ENCODE measurements at regions not wholly inside any gene's neighbourhood (a gene's known extent, or its start where the extent isn't known, plus 50 kb on each side); places are given as distances from the start of the nearest gene placed in this dataset.

GRCh38 chr7:116135306-116135705 is 75.0 kb upstream of the TES start:
- no peak overlapping the region for H2AFZ ChIP-seq (ENCODE audit: control insufficient read depth, low read length)
- no peaks in the 10 kb centered on the region for H4K20me1 ChIP-seq (ENCODE audit: control insufficient read depth, extremely low read depth, insufficient read depth, low read length)
- dilution Hi-C loops (cut with MboI; ENCODE audit: extremely low pct_ligation_motif_present, low sequenced_read_pairs) = no loop called here
- FAIRE-seq = no peak
- TF ChIP-seq CTCF (optimal IDR thresholded peaks at IDR 0.05 in 1 of 3, IDR thresholded peaks at IDR 0.05 in 1 of 3, conservative IDR thresholded peaks at IDR 0.05 in 1 of 3; ENCODE audit: extremely low read depth in 1 of 3, insufficient read depth in 2 of 3, low read length in 3 of 3) (no peak), EZH2 (IDR thresholded peaks at IDR 0.05; ENCODE audit: low read length) (no peak)
- no peak overlapping the region for H3K27ac ChIP-seq (ENCODE audit: control insufficient read depth, insufficient read depth, low read length)
- no peaks in the 10 kb centered on the region for H3K27me3 ChIP-seq (ENCODE audit: control insufficient read depth, extremely low read depth, insufficient read depth, low read length)
- H3K9me3 ChIP-seq (ENCODE audit: control insufficient read depth, low read depth, low read length) = no peaks in the 10 kb centered on the region
- H3K79me2 ChIP-seq (ENCODE audit: control insufficient read depth, insufficient read depth, low read length) = no peaks in the 10 kb centered on the region
- H3K4me1 ChIP-seq (ENCODE audit: control insufficient read depth, extremely low read depth, insufficient read depth, low read length) = peaks cover 16% of the 10 kb centered on the region
- H3K9ac ChIP-seq (ENCODE audit: control insufficient read depth, extremely low read depth, insufficient read depth, low read length) = no peak overlapping the region
- no peaks in the 10 kb centered on the region for H3K9me1 ChIP-seq (ENCODE audit: control insufficient read depth, extremely low read depth, insufficient read depth, low read length)
- no peak overlapping the region for H3K4me2 ChIP-seq (ENCODE audit: control insufficient read depth, extremely low read depth, insufficient read depth, low read depth, low read length)
- DNase-seq (ENCODE audit: low read depth, low spot score) = no peak
- no peak overlapping the region for H3K4me3 ChIP-seq (ENCODE audit: control insufficient read depth in 2 of 3, extremely low read depth in 1 of 3, insufficient read depth in 2 of 3, low read depth in 1 of 3, low read length in 3 of 3)
- no peaks in the 10 kb centered on the region for H3K36me3 ChIP-seq (ENCODE audit: control insufficient read depth in 2 of 2, extremely low read depth in 1 of 2, insufficient read depth in 2 of 2, low read length in 2 of 2)

GRCh38 chr7:116138202-116138801 is 72.0 kb upstream of the TES start:
- Histone ChIP-seq H3K27me3 (ENCODE audit: control insufficient read depth, extremely low read depth, insufficient read depth, low read length) (no peaks in the 10 kb centered on the region), H3K9me1 (ENCODE audit: control insufficient read depth, extremely low read depth, insufficient read depth, low read length) (no peaks in the 10 kb centered on the region), H2AFZ (ENCODE audit: control insufficient read depth, low read length) (peak overlapping the region; percentile 9), H3K9ac (ENCODE audit: control insufficient read depth, extremely low read depth, insufficient read depth, low read length) (no peak overlapping the region), H3K36me3 (ENCODE audit: control insufficient read depth in 2 of 2, extremely low read depth in 1 of 2, insufficient read depth in 2 of 2, low read length in 2 of 2) (no peaks in the 10 kb centered on the region), H3K4me1 (ENCODE audit: control insufficient read depth, extremely low read depth, insufficient read depth, low read length) (peaks cover 16% of the 10 kb centered on the region), H3K4me3 (ENCODE audit: control insufficient read depth in 2 of 3, extremely low read depth in 1 of 3, insufficient read depth in 2 of 3, low read depth in 1 of 3, low read length in 3 of 3) (no peak overlapping the region), H3K79me2 (ENCODE audit: control insufficient read depth, insufficient read depth, low read length) (no peaks in the 10 kb centered on the region), H3K27ac (ENCODE audit: control insufficient read depth, insufficient read depth, low read length) (no peak overlapping the region), H3K9me3 (ENCODE audit: control insufficient read depth, low read depth, low read length) (no peaks in the 10 kb centered on the region), H4K20me1 (ENCODE audit: control insufficient read depth, extremely low read depth, insufficient read depth, low read length) (no peaks in the 10 kb centered on the region), H3K4me2 (ENCODE audit: control insufficient read depth, extremely low read depth, insufficient read depth, low read depth, low read length) (peak overlapping the region; percentile 33)
- TF ChIP-seq EZH2 (IDR thresholded peaks at IDR 0.05; ENCODE audit: low read length) (no peak), CTCF (optimal IDR thresholded peaks at IDR 0.05 in 1 of 3, IDR thresholded peaks at IDR 0.05 in 1 of 3, conservative IDR thresholded peaks at IDR 0.05 in 1 of 3; ENCODE audit: extremely low read depth in 1 of 3, insufficient read depth in 2 of 3, low read length in 3 of 3) (peak in 2 of 3 experiments; percentile 65 to 77)
- peak; percentile 98 for FAIRE-seq
- DNase-seq (ENCODE audit: low read depth, low spot score) = peak; percentile 21
- dilution Hi-C loops (cut with MboI; ENCODE audit: extremely low pct_ligation_motif_present, low sequenced_read_pairs) = no loop called here

All from keratinocyte (primary cell).